ENCODE measurements at regions not wholly inside any gene's neighbourhood (a gene's known extent, or its start where the extent isn't known, plus 50 kb on each side); places are given as distances from the start of the nearest gene placed in this dataset.

- no peak for TF ChIP-seq CTCF (IDR thresholded peaks at IDR 0.05; ENCODE audit: borderline replicate concordance, control extremely low read depth, extremely low read depth, insufficient read depth, missing control alignments)
- DNase-seq (ENCODE audit: low spot score): no peak
- in situ Hi-C loops (cut with MboI; ENCODE audit: low sequenced_read_pairs, unreplicated experiment): no loop called here
These were observed 84.3 kb downstream of the TEX29 start for GRCh38 chr13:111404746-111405145.

- TF ChIP-seq CTCF (IDR thresholded peaks at IDR 0.05; ENCODE audit: borderline replicate concordance, control extremely low read depth, extremely low read depth, insufficient read depth, missing control alignments): no peak
- no peak for DNase-seq (ENCODE audit: low spot score)
- in situ Hi-C loops (cut with MboI; ENCODE audit: low sequenced_read_pairs, unreplicated experiment): no loop called here
These were observed 86.2 kb downstream of the TEX29 start for GRCh38 chr13:111406636-111407035.

- TF ChIP-seq CTCF (IDR thresholded peaks at IDR 0.05; ENCODE audit: borderline replicate concordance, control extremely low read depth, extremely low read depth, insufficient read depth, missing control alignments): no peak
- in situ Hi-C loops (cut with MboI; ENCODE audit: low sequenced_read_pairs, unreplicated experiment): no loop called here
- no peak for DNase-seq (ENCODE audit: low spot score)
These were observed 87.1 kb downstream of the TEX29 start for GRCh38 chr13:111407381-111408131.

- TF ChIP-seq CTCF (IDR thresholded peaks at IDR 0.05; ENCODE audit: borderline replicate concordance, control extremely low read depth, extremely low read depth, insufficient read depth, missing control alignments): no peak
- DNase-seq (ENCODE audit: low spot score): no peak
- in situ Hi-C loops (cut with MboI; ENCODE audit: low sequenced_read_pairs, unreplicated experiment): no loop called here
These were observed 89.0 kb downstream of the TEX29 start for GRCh38 chr13:111409413-111409812.

- TF ChIP-seq CTCF (IDR thresholded peaks at IDR 0.05; ENCODE audit: borderline replicate concordance, control extremely low read depth, extremely low read depth, insufficient read depth, missing control alignments): no peak
- in situ Hi-C loops (cut with MboI; ENCODE audit: low sequenced_read_pairs, unreplicated experiment): no loop called here
- DNase-seq (ENCODE audit: low spot score): no peak
These were observed 90.0 kb downstream of the TEX29 start for GRCh38 chr13:111410232-111411021.

GRCh38 chr13:111411151-111411858, 90.9 kb downstream of the TEX29 start:
- TF ChIP-seq CTCF (IDR thresholded peaks at IDR 0.05; ENCODE audit: borderline replicate concordance, control extremely low read depth, extremely low read depth, insufficient read depth, missing control alignments): no peak

More at GRCh38 chr13:111411151-111411858, 90.9 kb downstream of the TEX29 start:
- no peak for DNase-seq (ENCODE audit: low spot score)
- in situ Hi-C loops (cut with MboI; ENCODE audit: low sequenced_read_pairs, unreplicated experiment): no loop called here

Data from GM13976 (cell line).